OCI-LY7 (cell line): ENCODE measurements at regions not wholly inside any gene's neighbourhood (a gene's known extent, or its start where the extent isn't known, plus 50 kb on each side); places are given as distances from the start of the nearest gene placed in this dataset.
"Not testable (repeated sequence)": the region's sequence is repeated elsewhere in the genome, so short reads cannot be mapped to it uniquely, and the experiment has no call there.

Experiments
- EZH2phosphoT487 ChIP-seq: fragments of 200-600 bp; sonication (generic); IDR thresholded peaks from 2 replicates; pipeline ENCODE4 v1.6.1; 2018; ENCODE audit warnings: low read depth, borderline replicate concordance, mild to moderate bottlenecking, mixed run types, antibody characterized with exemption, low read length, moderate library complexity, mixed read lengths
- TF ChIP-seq, protein P1 (sequence below): fragments of 200-600 bp; sonication (generic); conservative IDR thresholded peaks from 2 replicates; pipeline ENCODE4 v1.5.1; 2014; ENCODE audit warnings: mild to moderate bottlenecking, antibody characterized with exemption, low read length, moderate library complexity, mixed read lengths

GRCh38 chr21:6530655-6531054 is 3990.7 kb upstream of the TPTE start:
- TF ChIP-seq, protein P1, sequence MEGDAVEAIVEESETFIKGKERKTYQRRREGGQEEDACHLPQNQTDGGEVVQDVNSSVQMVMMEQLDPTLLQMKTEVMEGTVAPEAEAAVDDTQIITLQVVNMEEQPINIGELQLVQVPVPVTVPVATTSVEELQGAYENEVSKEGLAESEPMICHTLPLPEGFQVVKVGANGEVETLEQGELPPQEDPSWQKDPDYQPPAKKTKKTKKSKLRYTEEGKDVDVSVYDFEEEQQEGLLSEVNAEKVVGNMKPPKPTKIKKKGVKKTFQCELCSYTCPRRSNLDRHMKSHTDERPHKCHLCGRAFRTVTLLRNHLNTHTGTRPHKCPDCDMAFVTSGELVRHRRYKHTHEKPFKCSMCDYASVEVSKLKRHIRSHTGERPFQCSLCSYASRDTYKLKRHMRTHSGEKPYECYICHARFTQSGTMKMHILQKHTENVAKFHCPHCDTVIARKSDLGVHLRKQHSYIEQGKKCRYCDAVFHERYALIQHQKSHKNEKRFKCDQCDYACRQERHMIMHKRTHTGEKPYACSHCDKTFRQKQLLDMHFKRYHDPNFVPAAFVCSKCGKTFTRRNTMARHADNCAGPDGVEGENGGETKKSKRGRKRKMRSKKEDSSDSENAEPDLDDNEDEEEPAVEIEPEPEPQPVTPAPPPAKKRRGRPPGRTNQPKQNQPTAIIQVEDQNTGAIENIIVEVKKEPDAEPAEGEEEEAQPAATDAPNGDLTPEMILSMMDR: not testable (repeated sequence)
- TF ChIP-seq EZH2phosphoT487: not testable (repeated sequence)
